DMS153 (cell line): ENCODE measurements at regions not wholly inside any gene's neighbourhood (a gene's known extent, or its start where the extent isn't known, plus 50 kb on each side); places are given as distances from the start of the nearest gene placed in this dataset.

Source experiments
- DNase-seq: peaks from one replicate; lab custom pipeline; 2025; lab: John Stamatoyannopoulos, UW

- no peak for DNase-seq
These were observed 313.7 kb downstream of the TNS1 start for GRCh38 chr2:217689053-217689452.

DNA sequence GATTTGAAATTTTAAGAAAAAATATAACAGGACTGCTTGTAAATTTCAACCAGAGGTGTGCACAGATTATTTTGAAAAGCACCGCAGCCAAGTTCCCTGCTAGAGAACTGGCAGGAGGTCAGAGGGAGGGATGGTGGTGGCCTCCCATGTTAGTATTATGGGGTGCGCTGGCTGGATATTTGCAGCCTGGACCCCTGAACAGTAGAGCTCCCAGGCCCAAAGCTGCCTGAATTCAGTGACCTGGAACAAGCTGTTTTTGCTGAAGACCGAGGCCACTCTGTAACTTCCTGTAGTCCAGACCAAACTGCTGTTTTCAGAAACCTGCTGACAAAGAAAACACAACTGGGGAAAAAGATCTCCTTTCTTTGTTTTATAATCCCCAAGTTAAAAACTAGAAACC, 314.3 kb downstream of the TNS1 start:
- DNase-seq = no peak

DNA sequence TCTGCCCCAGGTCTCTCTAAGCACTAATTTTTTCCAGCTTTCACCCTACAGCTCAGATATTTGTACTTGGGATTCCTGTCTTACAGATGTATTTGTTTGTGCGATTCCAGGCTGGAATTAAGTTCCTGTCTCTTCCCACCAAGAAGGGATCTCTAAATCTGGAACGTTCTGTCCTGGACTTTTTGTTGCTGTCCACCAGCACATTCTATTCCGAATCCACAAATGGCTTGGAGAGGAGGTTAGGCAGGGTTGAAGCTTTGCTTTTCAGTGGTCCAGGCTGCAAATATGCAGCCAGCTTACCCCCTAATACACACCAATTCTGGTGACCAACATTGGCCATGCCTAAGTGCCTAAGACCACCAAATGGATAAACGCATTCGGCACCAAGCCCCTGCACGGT, 315.0 kb downstream of the TNS1 start:
- DNase-seq = no peak

GRCh38 chr2:217685255-217685605, 317.6 kb downstream of the TNS1 start:
- peak; percentile 45 for DNase-seq

DNA sequence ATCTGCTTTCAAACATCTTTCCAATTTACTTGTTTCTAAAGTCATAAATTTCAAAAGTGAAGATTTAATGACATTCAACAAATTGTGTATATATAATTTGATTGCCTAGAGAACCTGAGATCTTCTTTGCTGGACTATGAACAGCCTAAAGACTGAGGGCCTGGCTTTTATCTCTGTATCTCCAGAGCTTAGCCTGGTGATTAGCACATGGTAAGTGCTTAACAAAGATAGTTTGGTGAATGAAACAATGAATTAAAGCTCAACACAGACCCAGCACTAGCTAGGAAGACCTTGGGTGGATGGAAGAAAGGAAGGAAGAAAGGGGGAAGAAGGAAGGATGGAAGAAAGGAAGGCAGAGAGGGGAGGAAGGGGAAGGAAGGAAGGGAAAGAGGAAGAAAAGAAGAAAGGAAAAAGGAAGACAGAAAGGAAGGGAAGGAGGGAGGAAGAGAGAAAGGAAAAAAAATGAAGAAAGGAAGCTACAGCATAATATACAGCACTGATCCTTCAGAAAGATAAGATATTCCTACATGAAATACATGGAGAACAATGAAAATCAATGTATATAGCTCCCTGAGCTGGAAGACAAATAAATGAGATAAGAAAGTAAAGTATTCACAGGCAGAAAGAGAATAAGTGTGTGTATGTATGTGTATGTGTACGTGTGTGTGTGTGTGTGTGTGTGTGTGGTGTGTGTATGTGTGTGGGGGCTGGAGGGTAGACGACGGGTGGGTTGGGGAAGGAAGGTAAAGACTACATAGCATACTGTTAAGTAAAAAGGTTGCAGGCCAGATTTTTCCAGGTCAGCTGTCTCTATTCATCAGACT, 318.2 kb downstream of the TNS1 start:
- DNase-seq = no peak

GRCh38 chr2:217683106-217683870, 319.5 kb downstream of the TNS1 start:
- no peak for DNase-seq

- DNase-seq = no peak
These were observed 321.0 kb downstream of the TNS1 start for GRCh38 chr2:217681791-217682190.

GRCh38 chr2:217680381-217680780, 322.4 kb downstream of the TNS1 start:
- DNase-seq = no peak

- no peak for DNase-seq
These were observed 329.2 kb downstream of the TNS1 start for GRCh38 chr2:217673627-217674026.

- DNase-seq = no peak
These were observed 330.3 kb downstream of the TNS1 start for GRCh38 chr2:217672472-217672871.

GRCh38 chr2:217671871-217672270, 330.9 kb downstream of the TNS1 start:
- no peak for DNase-seq

DNA sequence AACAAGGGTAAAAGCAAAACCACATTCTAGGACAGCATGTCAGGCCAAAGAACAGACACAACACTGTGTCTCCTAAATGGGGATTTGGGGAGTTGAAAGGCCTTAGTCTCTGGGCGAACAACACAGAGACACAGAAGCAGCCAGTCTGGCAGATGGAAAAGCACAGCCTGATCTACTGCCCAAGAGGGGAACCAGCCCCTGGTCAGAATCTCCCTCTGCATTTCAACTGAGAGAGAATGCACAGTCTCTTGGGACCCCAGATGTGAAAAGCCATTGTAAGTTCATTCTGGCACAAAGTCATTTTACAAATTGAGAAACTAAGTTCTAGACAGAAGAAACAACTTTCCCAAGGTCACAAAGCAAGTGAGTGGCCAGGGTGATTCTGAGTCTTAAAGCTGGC, 331.7 kb downstream of the TNS1 start:
- DNase-seq = no peak

GRCh38 chr2:217669831-217670230, 333.0 kb downstream of the TNS1 start:
- DNase-seq = no peak

GRCh38 chr2:217667512-217667911, 335.3 kb downstream of the TNS1 start:
- DNase-seq = no peak

DNA sequence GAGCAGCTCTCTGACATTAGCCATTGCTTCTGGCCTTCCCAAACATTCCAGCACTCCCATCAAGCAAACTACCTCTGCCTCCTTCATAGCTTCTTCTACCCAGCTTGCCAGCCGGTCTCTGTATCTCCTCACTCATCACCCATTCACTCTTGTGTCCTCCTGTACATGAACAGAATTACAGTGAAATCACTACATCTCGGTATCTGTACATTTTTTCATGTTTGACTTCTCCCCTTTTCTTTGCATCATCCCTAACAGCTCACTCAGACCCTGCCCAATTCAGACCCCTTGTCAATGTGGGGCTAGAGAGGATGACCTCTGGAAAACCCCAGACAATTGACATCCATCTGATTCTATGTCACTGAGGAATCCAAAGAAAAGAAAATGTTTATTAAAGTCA, 335.8 kb downstream of the TNS1 start:
- no peak for DNase-seq

GRCh38 chr2:217666338-217666737, 336.5 kb downstream of the TNS1 start:
- DNase-seq = no peak

DNA sequence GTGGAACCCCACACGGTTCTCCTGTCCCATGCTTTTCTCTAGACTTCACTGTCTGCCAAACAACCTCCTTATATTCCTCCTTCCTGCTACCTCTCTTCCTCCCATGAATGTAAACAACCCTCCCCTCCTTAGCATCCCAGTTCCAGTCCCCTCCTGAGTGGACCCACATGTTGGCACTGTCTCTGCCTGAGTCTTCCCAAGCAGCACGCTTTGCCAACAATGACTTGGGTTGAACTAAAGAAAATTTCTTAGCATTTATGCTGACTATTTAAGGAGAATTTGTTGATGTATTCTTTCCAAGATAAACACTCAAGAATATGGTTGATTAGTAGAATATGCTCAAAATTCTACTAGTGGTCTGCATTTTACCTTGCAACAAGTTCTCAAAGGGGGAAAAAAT, 338.0 kb downstream of the TNS1 start:
- no peak for DNase-seq

DNA sequence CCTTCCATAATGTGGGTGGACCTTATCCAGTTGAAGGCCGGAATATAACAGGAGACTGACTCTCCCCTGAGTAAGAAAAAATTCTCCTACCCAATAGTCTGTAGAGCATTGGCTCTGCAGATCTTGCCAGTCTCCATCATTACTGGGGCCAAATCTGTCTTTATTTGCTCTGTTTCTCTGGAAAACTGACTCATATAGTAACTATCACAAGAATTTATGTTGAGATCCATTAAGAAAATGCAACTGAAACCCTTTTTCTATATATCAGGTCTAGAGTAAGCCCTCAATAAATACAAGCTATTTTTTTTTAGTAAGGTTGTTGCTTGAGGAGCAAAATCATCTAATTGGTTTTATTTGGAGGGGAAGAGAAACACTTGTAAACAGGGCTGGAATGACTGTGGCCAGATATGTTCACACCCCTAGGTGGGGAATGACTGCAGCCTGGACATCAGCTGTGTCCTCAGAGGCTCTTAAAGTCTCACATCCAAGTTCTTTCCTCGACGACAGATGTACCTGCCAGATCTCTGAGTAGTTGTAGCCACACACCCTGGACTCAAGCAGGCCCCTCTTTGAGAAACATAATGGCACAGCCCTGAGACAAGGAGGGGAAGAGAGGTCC, 339.7 kb downstream of the TNS1 start:
- DNase-seq = no peak

- DNase-seq = no peak
These were observed 341.4 kb downstream of the TNS1 start for GRCh38 chr2:217661378-217661777.

DNA sequence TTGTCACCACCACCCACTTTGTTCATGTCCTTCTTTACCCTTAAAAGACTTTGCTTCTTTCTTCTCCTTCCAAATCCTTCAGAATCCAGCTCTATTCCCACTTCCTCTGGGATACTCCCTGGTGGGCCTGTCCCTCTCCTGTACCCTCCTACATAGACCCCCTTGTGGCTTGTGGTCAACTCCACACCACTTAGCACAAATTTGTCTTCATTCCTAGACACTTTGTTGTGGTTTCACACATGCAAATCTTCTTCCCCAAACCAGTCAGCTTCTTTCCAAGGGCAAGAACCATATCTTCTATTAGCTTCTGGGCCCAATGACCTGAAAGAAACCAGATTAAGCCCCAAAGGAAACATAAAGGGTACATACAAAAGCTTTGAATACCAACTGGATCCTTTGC, 342.4 kb downstream of the TNS1 start:
- DNase-seq = no peak

DNA sequence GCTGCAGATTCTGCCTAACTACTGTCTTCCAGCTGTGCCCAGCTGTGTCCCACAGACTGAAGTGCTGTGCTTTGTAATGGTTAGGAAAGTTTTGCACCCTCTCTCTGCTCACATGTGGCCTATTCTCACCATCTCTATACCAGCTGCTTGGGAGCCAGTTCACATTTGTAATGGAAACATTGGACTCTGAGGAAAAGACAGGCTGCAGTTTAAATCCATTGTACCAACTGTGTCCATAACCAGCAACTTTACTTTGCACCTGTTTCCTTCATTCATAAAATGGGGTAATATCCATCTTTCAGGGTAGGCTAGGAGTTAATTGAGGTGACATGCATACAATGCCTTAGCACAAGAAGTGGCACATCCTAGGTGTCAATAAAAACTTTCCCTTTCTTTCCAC, 344.0 kb downstream of the TNS1 start:
- DNase-seq = no peak

GRCh38 chr2:217657252-217657651, 345.5 kb downstream of the TNS1 start:
- DNase-seq = no peak

- no peak for DNase-seq
These were observed 346.5 kb downstream of the TNS1 start for GRCh38 chr2:217656316-217656715.
